ENCODE measurements at regions not wholly inside any gene's neighbourhood (a gene's known extent, or its start where the extent isn't known, plus 50 kb on each side); places are given as distances from the start of the nearest gene placed in this dataset.

GRCh38 chrX:39709812-39710211 is 387.9 kb downstream of the BCOR start:
- TF ChIP-seq CTCF (IDR thresholded peaks at IDR 0.05): no peak
- TF ChIP-seq POLR2A (IDR thresholded peaks at IDR 0.05): no peak
